COLO668 (cell line): ENCODE measurements at regions not wholly inside any gene's neighbourhood (a gene's known extent, or its start where the extent isn't known, plus 50 kb on each side); places are given as distances from the start of the nearest gene placed in this dataset.
"Not testable (repeated sequence)": the region's sequence is repeated elsewhere in the genome, so short reads cannot be mapped to it uniquely, and the experiment has no call there.

Experiments
- DNase-seq: peaks from one replicate; lab custom pipeline; 2025; ENCODE audit not compliant: unreplicated experiment; lab: John Stamatoyannopoulos, UW

- DNase-seq, result no peak
These were observed 218.7 kb upstream of the GPC6 start for GRCh38 chr13:93007928-93008327.

GRCh38 chr13:93017493-93018112, 209.0 kb upstream of the GPC6 start:
- no peak for DNase-seq

GRCh38 chr13:93023929-93024328, 202.7 kb upstream of the GPC6 start:
- no peak for DNase-seq

GRCh38 chr13:93025984-93026383, 200.6 kb upstream of the GPC6 start:
- no peak for DNase-seq

GRCh38 chr13:93029536-93029935, 197.1 kb upstream of the GPC6 start:
- no peak for DNase-seq

GRCh38 chr13:93036380-93036779, 190.2 kb upstream of the GPC6 start:
- DNase-seq, result no peak

GRCh38 chr13:93037780-93038179, 188.8 kb upstream of the GPC6 start:
- no peak for DNase-seq

GRCh38 chr13:93038187-93038586, 188.4 kb upstream of the GPC6 start:
- no peak for DNase-seq

GRCh38 chr13:93039131-93039530, 187.5 kb upstream of the GPC6 start:
- DNase-seq, result no peak

GRCh38 chr13:93041566-93041965, 185.0 kb upstream of the GPC6 start:
- not testable (repeated sequence) for DNase-seq

GRCh38 chr13:93045836-93046235, 180.8 kb upstream of the GPC6 start:
- DNase-seq, result no peak

GRCh38 chr13:93055233-93055632, 171.4 kb upstream of the GPC6 start:
- DNase-seq, result no peak

- DNase-seq, result no peak
These were observed 168.3 kb upstream of the GPC6 start for GRCh38 chr13:93058301-93058700.

- no peak for DNase-seq
These were observed 166.5 kb upstream of the GPC6 start for GRCh38 chr13:93060144-93060543.

GRCh38 chr13:93066187-93066586, 160.4 kb upstream of the GPC6 start:
- DNase-seq, result no peak

- no peak for DNase-seq
These were observed 147.3 kb upstream of the GPC6 start for GRCh38 chr13:93079294-93079693.

- DNase-seq, result no peak
These were observed 146.4 kb upstream of the GPC6 start for GRCh38 chr13:93080166-93080565.

GRCh38 chr13:93080587-93080986, 146.0 kb upstream of the GPC6 start:
- DNase-seq, result peak; percentile 38

- no peak for DNase-seq
These were observed 140.3 kb upstream of the GPC6 start for GRCh38 chr13:93086329-93086728.

- DNase-seq, result peak; percentile 25
These were observed 127.6 kb upstream of the GPC6 start for GRCh38 chr13:93098972-93099371.

- no peak for DNase-seq
These were observed 125.3 kb upstream of the GPC6 start for GRCh38 chr13:93101226-93101734.

GRCh38 chr13:93104270-93104669, 122.3 kb upstream of the GPC6 start:
- no peak for DNase-seq

- DNase-seq, result no peak
These were observed 118.5 kb upstream of the GPC6 start for GRCh38 chr13:93108111-93108601.
